ENCODE measurements at regions not wholly inside any gene's neighbourhood (a gene's known extent, or its start where the extent isn't known, plus 50 kb on each side); places are given as distances from the start of the nearest gene placed in this dataset.
"Not testable (repeated sequence)": the region's sequence is repeated elsewhere in the genome, so short reads cannot be mapped to it uniquely, and the experiment has no call there.

GRCh38 chr7:37549076-37549931 is 100.6 kb upstream of the ELMO1 start:
- no peaks in the 10 kb centered on the region for H3K4me1 ChIP-seq (ENCODE audit: low read length)
- peaks cover 13% of the 10 kb centered on the region; the same call in 1 of the 2 replicates for H3K27me3 ChIP-seq (ENCODE audit: low read depth, low read length)
- no peak overlapping the region for H3K4me2 ChIP-seq (ENCODE audit: low read length)
- no peaks in the 10 kb centered on the region for H3K79me2 ChIP-seq (ENCODE audit: low read length)
- no peak overlapping the region for H2AFZ ChIP-seq (ENCODE audit: low read depth, low read length)
- no peak overlapping the region for H3K27ac ChIP-seq (ENCODE audit: low read length)
- H3K4me3 ChIP-seq (ENCODE audit: low read length) = no peak overlapping the region
- H3K9ac ChIP-seq (ENCODE audit: low read length) = no peak overlapping the region
- no peaks in the 10 kb centered on the region for H3K36me3 ChIP-seq (replicated peaks; ENCODE audit: low read depth, low read length)
- H4K20me1 ChIP-seq (ENCODE audit: insufficient read depth, low read length) = no peaks in the 10 kb centered on the region
- no peak for TF ChIP-seq EZH2phosphoT487 (IDR thresholded peaks at IDR 0.05; ENCODE audit: low read depth)
- H3K9me3 ChIP-seq (ENCODE audit: insufficient read depth, low read length) = no peaks in the 10 kb centered on the region

GRCh38 chr7:37550426-37550825 is 101.8 kb upstream of the ELMO1 start:
- Histone ChIP-seq H2AFZ (ENCODE audit: low read depth, low read length) (no peak overlapping the region), H3K4me3 (ENCODE audit: low read length) (no peak overlapping the region), H3K4me2 (ENCODE audit: low read length) (no peak overlapping the region), H3K36me3 (replicated peaks; ENCODE audit: low read depth, low read length) (no peaks in the 10 kb centered on the region), H4K20me1 (ENCODE audit: insufficient read depth, low read length) (no peaks in the 10 kb centered on the region), H3K27ac (ENCODE audit: low read length) (no peak overlapping the region), H3K9ac (ENCODE audit: low read length) (no peak overlapping the region), H3K79me2 (ENCODE audit: low read length) (no peaks in the 10 kb centered on the region), H3K27me3 (ENCODE audit: low read depth, low read length) (peaks cover 9% of the 10 kb centered on the region; the same call in 1 of the 2 replicates), H3K9me3 (ENCODE audit: insufficient read depth, low read length) (no peaks in the 10 kb centered on the region), H3K4me1 (ENCODE audit: low read length) (no peaks in the 10 kb centered on the region)
- no peak for TF ChIP-seq CTCF (IDR thresholded peaks at IDR 0.05; ENCODE audit: low read depth, low read length)
- TF ChIP-seq EZH2phosphoT487 (IDR thresholded peaks at IDR 0.05; ENCODE audit: low read depth) = no peak

GRCh38 chr7:37550872-37551271 is 102.2 kb upstream of the ELMO1 start:
- no peaks in the 10 kb centered on the region for H3K79me2 ChIP-seq (ENCODE audit: low read length)
- H3K9me3 ChIP-seq (ENCODE audit: insufficient read depth, low read length) = no peaks in the 10 kb centered on the region
- H3K36me3 ChIP-seq (replicated peaks; ENCODE audit: low read depth, low read length) = no peaks in the 10 kb centered on the region
- no peaks in the 10 kb centered on the region for H3K4me1 ChIP-seq (ENCODE audit: low read length)
- H3K9ac ChIP-seq (ENCODE audit: low read length) = no peak overlapping the region
- H3K27ac ChIP-seq (ENCODE audit: low read length) = no peak overlapping the region
- H2AFZ ChIP-seq (ENCODE audit: low read depth, low read length) = no peak overlapping the region
- peaks cover 5% of the 10 kb centered on the region; the same call in 1 of the 2 replicates for H3K27me3 ChIP-seq (ENCODE audit: low read depth, low read length)
- no peak overlapping the region for H3K4me2 ChIP-seq (ENCODE audit: low read length)
- no peak for TF ChIP-seq CTCF (IDR thresholded peaks at IDR 0.05; ENCODE audit: low read depth, low read length)
- no peak for TF ChIP-seq EZH2phosphoT487 (IDR thresholded peaks at IDR 0.05; ENCODE audit: low read depth)
- H3K4me3 ChIP-seq (ENCODE audit: low read length) = no peak overlapping the region
- H4K20me1 ChIP-seq (ENCODE audit: insufficient read depth, low read length) = no peaks in the 10 kb centered on the region

GRCh38 chr7:37552030-37552429 is 103.4 kb upstream of the ELMO1 start:
- Histone ChIP-seq H3K4me2 (ENCODE audit: low read length) (no peak overlapping the region), H3K9ac (ENCODE audit: low read length) (no peak overlapping the region), H3K4me1 (ENCODE audit: low read length) (no peaks in the 10 kb centered on the region), H4K20me1 (ENCODE audit: insufficient read depth, low read length) (no peaks in the 10 kb centered on the region), H2AFZ (ENCODE audit: low read depth, low read length) (no peak overlapping the region), H3K9me3 (ENCODE audit: insufficient read depth, low read length) (no peaks in the 10 kb centered on the region), H3K4me3 (ENCODE audit: low read length) (no peak overlapping the region), H3K36me3 (replicated peaks; ENCODE audit: low read depth, low read length) (no peaks in the 10 kb centered on the region), H3K27ac (ENCODE audit: low read length) (no peak overlapping the region), H3K79me2 (ENCODE audit: low read length) (no peaks in the 10 kb centered on the region), H3K27me3 (ENCODE audit: low read depth, low read length) (peaks cover 5% of the 10 kb centered on the region; the same call in 1 of the 2 replicates)
- TF ChIP-seq EZH2phosphoT487 (IDR thresholded peaks at IDR 0.05; ENCODE audit: low read depth) = no peak

GRCh38 chr7:37552439-37552838 is 103.8 kb upstream of the ELMO1 start:
- not testable (repeated sequence) for H3K9ac ChIP-seq (ENCODE audit: low read length); H3K27me3 ChIP-seq (ENCODE audit: low read depth, low read length); H3K4me3 ChIP-seq (ENCODE audit: low read length); H3K27ac ChIP-seq (ENCODE audit: low read length); H4K20me1 ChIP-seq (ENCODE audit: insufficient read depth, low read length); H3K36me3 ChIP-seq (replicated peaks; ENCODE audit: low read depth, low read length); H2AFZ ChIP-seq (ENCODE audit: low read depth, low read length); H3K4me1 ChIP-seq (ENCODE audit: low read length); H3K79me2 ChIP-seq (ENCODE audit: low read length); H3K9me3 ChIP-seq (ENCODE audit: insufficient read depth, low read length); H3K4me2 ChIP-seq (ENCODE audit: low read length)
